IMR-90 (cell line): ENCODE measurements at regions not wholly inside any gene's neighbourhood (a gene's known extent, or its start where the extent isn't known, plus 50 kb on each side); places are given as distances from the start of the nearest gene placed in this dataset.
"Not testable (repeated sequence)": the region's sequence is repeated elsewhere in the genome, so short reads cannot be mapped to it uniquely, and the experiment has no call there.

Experiments used
- ATAC-seq: fragments of 200-7000 bp; cut with Tn5 transposase; 2 replicates; pipeline ENCODE4 v1.9.1; 2020; ENCODE audit warnings: low read depth, mild to moderate bottlenecking, moderate library complexity
- BruUV-seq: library from RNA; stranded (reverse); fragments of 400-500 nt; replicated peaks from 2 replicates; lab custom pipeline; 2021; lab: Mats Ljungman, UMichigan
- CTCF ChIA-PET: fragments of 300-600 bp; formaldehyde crosslinking; extraction: SDS; loops from one replicate; lab custom pipeline; 2021; ENCODE audit warnings: antibody characterized with exemption; lab: Yijun Ruan, JAX
- POLR2A ChIA-PET: fragments of 300-600 bp; sonication (Branson Sonifier 250); formaldehyde crosslinking; loops from one replicate; lab custom pipeline; 2022; ENCODE audit warnings: antibody characterized with exemption; ENCODE audit not compliant: unreplicated experiment; lab: Charles Lee
- DNase-seq: peaks from one replicate; pipeline ENCODE4 v3.0.0; 2013
- H2AFZ ChIP-seq: replicated peaks from 2 replicates; pipeline ENCODE3; 2013; ENCODE audit warnings: low read length, mild to moderate bottlenecking; ENCODE audit not compliant: poor library complexity
- H2AK5ac ChIP-seq: 2 replicates; pipeline ENCODE4 v1.6.1; 2013; ENCODE audit warnings: low read depth, low read length, inconsistent platforms
- H2AK9ac ChIP-seq: replicated peaks from 2 replicates; pipeline ENCODE3; 2013; ENCODE audit warnings: mild to moderate bottlenecking, low read depth, low read length, moderate library complexity; ENCODE audit not compliant: poor library complexity
- H2BK120ac ChIP-seq: 2 replicates; pipeline ENCODE4 v1.6.1; 2013; ENCODE audit warnings: low read depth, low read length, inconsistent platforms
- H2BK15ac ChIP-seq: 3 replicates; pipeline ENCODE4 v1.6.1; 2013; ENCODE audit warnings: low read depth, low read length, inconsistent platforms
- H2BK20ac ChIP-seq: 2 replicates; pipeline ENCODE4 v1.6.1; 2013; ENCODE audit warnings: low read depth, mild to moderate bottlenecking, inconsistent platforms, low read length, moderate library complexity
- H2BK5ac ChIP-seq: 2 replicates; pipeline ENCODE4 v1.6.1; 2013; ENCODE audit warnings: mild to moderate bottlenecking, low read depth, low read length, inconsistent platforms; ENCODE audit not compliant: poor library complexity, severe bottlenecking
- H3K14ac ChIP-seq: replicated peaks from 2 replicates; pipeline ENCODE4 v1.6.1; 2013; ENCODE audit warnings: low read depth, low read length, inconsistent platforms
- H3K18ac ChIP-seq: 2 replicates; pipeline ENCODE4 v1.6.1; 2013; ENCODE audit warnings: low read depth, low read length, control low read depth
- H3K23ac ChIP-seq: 2 replicates; pipeline ENCODE4 v1.6.1; 2013; ENCODE audit warnings: low read depth, low read length, inconsistent platforms
- H3K27ac ChIP-seq: 2 replicates; pipeline ENCODE4 v1.5.1; 2013; ENCODE audit warnings: mild to moderate bottlenecking, control low read depth, low read length; ENCODE audit not compliant: insufficient read depth
- H3K27me3 ChIP-seq: 2 replicates; pipeline ENCODE4 v1.6.1; 2013; ENCODE audit warnings: low read length; ENCODE audit not compliant: control insufficient read depth, insufficient read depth
- H3K36me3 ChIP-seq: 2 replicates; pipeline ENCODE4 v1.6.1; 2013; ENCODE audit warnings: low read length, mixed read lengths; ENCODE audit not compliant: control insufficient read depth, insufficient read depth
- H3K4ac ChIP-seq: 2 replicates; pipeline ENCODE4 v1.6.1; 2013; ENCODE audit warnings: low read depth, low read length, inconsistent platforms
- H3K4me1 ChIP-seq: 2 replicates; pipeline ENCODE4 v1.6.1; 2013; ENCODE audit warnings: low read length, mixed read lengths; ENCODE audit not compliant: control insufficient read depth, insufficient read depth
- H3K4me2 ChIP-seq: 2 replicates; pipeline ENCODE4 v1.6.1; 2013; ENCODE audit warnings: low read depth, mild to moderate bottlenecking, control low read depth, low read length, moderate library complexity
- H3K4me3 ChIP-seq: 2 replicates; pipeline ENCODE4 v1.5.1; 2013; ENCODE audit warnings: low read depth, mild to moderate bottlenecking, control low read depth, low read length, moderate library complexity; ENCODE audit not compliant: insufficient read depth
- H3K56ac ChIP-seq: 2 replicates; pipeline ENCODE4 v1.6.1; 2013; ENCODE audit warnings: low read length, inconsistent platforms; ENCODE audit not compliant: insufficient read depth; ENCODE audit errors: extremely low read depth
- H3K79me1 ChIP-seq, 2 experiments: 2 replicates each; pipeline ENCODE4 v1.6.1; 2013; ENCODE audit warnings: low read length in 2 of 2, inconsistent platforms in 1 of 2, low read depth in 1 of 2
- H3K9ac ChIP-seq: 2 replicates; pipeline ENCODE4 v1.6.1; 2013; ENCODE audit warnings: low read depth, low read length, control low read depth
- H3K9me1 ChIP-seq: 2 replicates; pipeline ENCODE4 v1.6.1; 2013; ENCODE audit warnings: low read length, inconsistent platforms; ENCODE audit not compliant: insufficient read depth
- H3K9me3 ChIP-seq: 2 replicates; pipeline ENCODE4 v1.6.1; 2013; ENCODE audit warnings: low read length; ENCODE audit not compliant: control insufficient read depth, insufficient read depth
- H4K20me1 ChIP-seq: 2 replicates; pipeline ENCODE4 v1.6.1; 2013; ENCODE audit warnings: low read length, inconsistent platforms; ENCODE audit not compliant: insufficient read depth
- H4K5ac ChIP-seq: 2 replicates; pipeline ENCODE4 v1.6.1; 2013; ENCODE audit warnings: mild to moderate bottlenecking, low read depth, low read length, control low read depth
- H4K8ac ChIP-seq, 2 experiments: 2 replicates each; pipeline ENCODE4 v1.6.1; 2013; ENCODE audit warnings: low read depth in 2 of 2, low read length in 2 of 2, control low read depth in 1 of 2, inconsistent platforms in 1 of 2
- H4K91ac ChIP-seq: 2 replicates; pipeline ENCODE4 v1.6.1; 2013; ENCODE audit warnings: low read depth, low read length, inconsistent platforms; ENCODE audit not compliant: insufficient read depth
- BHLHE40 ChIP-seq: fragments of 150-350 bp; IDR thresholded peaks from 2 replicates; pipeline ENCODE4 v1.6.1; 2016; ENCODE audit warnings: mild to moderate bottlenecking, low read depth, low read length
- ELK1 ChIP-seq: fragments of 150-350 bp; IDR thresholded peaks from 2 replicates; pipeline ENCODE4 v1.6.1; 2016; ENCODE audit warnings: low read depth, mild to moderate bottlenecking, low read length, moderate library complexity, borderline replicate concordance
- SMC3 ChIP-seq: fragments of 150-350 bp; IDR thresholded peaks from 2 replicates; pipeline ENCODE4 v1.6.1; 2016; ENCODE audit warnings: low read depth, mild to moderate bottlenecking, antibody characterized with exemption, low read length, moderate library complexity
- WGBS, 2 experiments: methylation state at CpG; one replicate each; pipeline versions ENCODE4 v1.1.5 to v1.1.7; 2013; ENCODE audit warnings: missing lambda C conversion rate in 2 of 2; ENCODE audit not compliant: insufficient read length in 1 of 2; ENCODE audit errors: extremely low coverage in 2 of 2; 5-methylcytosine and 5-hydroxymethylcytosine counted together
- dilution Hi-C: fragments of 300-500 bp; cut with HindIII; formaldehyde crosslinking; loops from one replicate; pipeline ENCODE4 v1.14.3; 2018; ENCODE audit warnings: low sequenced_read_pairs; ENCODE audit not compliant: unreplicated experiment
- in situ Hi-C: fragments of 300-500 bp; cut with MboI; formaldehyde crosslinking; loops from 3 replicates; pipeline ENCODE4 v1.14.3; 2019; ENCODE audit warnings: low sequenced_read_pairs, inconsistent platforms, mixed read lengths
- intact Hi-C: fragments of 100-400 bp; cut with micrococcal nuclease; formaldehyde crosslinking; loops from 2 replicates; pipeline ENCODE4 v1.10.0; 2022

GRCh38 chr19:34049944-34050343 lies 122.4 kb upstream of the LSM14A start:
- no peak overlapping the region for H3K9ac ChIP-seq
- no peak overlapping the region for H3K4ac ChIP-seq
- no peak overlapping the region for H3K27ac ChIP-seq
- no peaks in the 10 kb centered on the region for H3K9me3 ChIP-seq
- H3K4me1 ChIP-seq = no peaks in the 10 kb centered on the region
- H4K5ac ChIP-seq = no peak overlapping the region
- no peaks in the 10 kb centered on the region for H3K9me1 ChIP-seq
- no peak overlapping the region for H3K4me3 ChIP-seq
- H2BK20ac ChIP-seq = no peak overlapping the region
- WGBS, 2 experiments = no CpG with 5 or more reads among the region's 3 CpGs
- ChIA-PET POLR2A (no interaction called here), CTCF (no interaction called here)
- no peak overlapping the region for H3K56ac ChIP-seq
- H2AFZ ChIP-seq = no peak overlapping the region
- no peak overlapping the region for H2AK5ac ChIP-seq
- intact Hi-C loops = no loop called here
- H3K27me3 ChIP-seq = no peaks in the 10 kb centered on the region; the same call in 1 of the 2 replicates
- H3K14ac ChIP-seq = no peak overlapping the region
- no peak overlapping the region for H4K91ac ChIP-seq
- TF ChIP-seq ELK1 (no peak), SMC3 (no peak), BHLHE40 (no peak)
- no peaks in the 10 kb centered on the region for H3K79me1 ChIP-seq
- no peak overlapping the region for H2AK9ac ChIP-seq
- no TSS peak for BruUV-seq
- ATAC-seq (no peak), DNase-seq (no peak)
- H2BK15ac ChIP-seq = no peak overlapping the region
- H4K8ac ChIP-seq = no peak overlapping the region
- no peak overlapping the region for H2BK120ac ChIP-seq
- no peak overlapping the region for H3K23ac ChIP-seq
- H4K20me1 ChIP-seq = no peaks in the 10 kb centered on the region
- in situ Hi-C loops = no loop called here
- H3K18ac ChIP-seq = no peak overlapping the region
- H2BK5ac ChIP-seq = no peak overlapping the region
- no peak overlapping the region for H3K4me2 ChIP-seq
- H3K36me3 ChIP-seq = no peaks in the 10 kb centered on the region
- dilution Hi-C loops = no loop called here

- no CpG with 5 or more reads among the region's 3 CpGs for WGBS, 2 experiments
- H3K36me3 ChIP-seq, H2BK120ac ChIP-seq, intact Hi-C loops, H4K5ac ChIP-seq, H2AK9ac ChIP-seq, H3K9ac ChIP-seq, H2AK5ac ChIP-seq, H3K9me3 ChIP-seq, H2AFZ ChIP-seq, POLR2A ChIA-PET, H3K4me2 ChIP-seq, H2BK20ac ChIP-seq, H3K27me3 ChIP-seq, H3K56ac ChIP-seq, H2BK15ac ChIP-seq, in situ Hi-C loops, H4K8ac ChIP-seq, H3K4me1 ChIP-seq, H2BK5ac ChIP-seq, H4K91ac ChIP-seq, H3K14ac ChIP-seq, H3K79me1 ChIP-seq, CTCF ChIA-PET, H3K4ac ChIP-seq, H3K23ac ChIP-seq, DNase-seq, dilution Hi-C loops, H3K9me1 ChIP-seq, H3K18ac ChIP-seq, ATAC-seq, H4K20me1 ChIP-seq, H3K4me3 ChIP-seq, BruUV-seq, H3K27ac ChIP-seq: not testable (repeated sequence)
These were observed 121.9 kb upstream of the LSM14A start for GRCh38 chr19:34050430-34050829.
